SIG-M5 treated with dmso at 0.1 percent for 504 hours (cell line): ENCODE measurements at regions not wholly inside any gene's neighbourhood (a gene's known extent, or its start where the extent isn't known, plus 50 kb on each side); places are given as distances from the start of the nearest gene placed in this dataset.

ENCODE experiments used
- DNase-seq: peaks from one replicate; lab custom pipeline; 2025; ENCODE audit not compliant: unreplicated experiment; lab: John Stamatoyannopoulos, UW

- DNase-seq = no peak
Observed at GRCh38 chr12:118748478-118749380, 232.6 kb upstream of the SRRM4 start.

- DNase-seq = no peak
Observed at GRCh38 chr12:118749646-118750045, 231.7 kb upstream of the SRRM4 start.

DNA sequence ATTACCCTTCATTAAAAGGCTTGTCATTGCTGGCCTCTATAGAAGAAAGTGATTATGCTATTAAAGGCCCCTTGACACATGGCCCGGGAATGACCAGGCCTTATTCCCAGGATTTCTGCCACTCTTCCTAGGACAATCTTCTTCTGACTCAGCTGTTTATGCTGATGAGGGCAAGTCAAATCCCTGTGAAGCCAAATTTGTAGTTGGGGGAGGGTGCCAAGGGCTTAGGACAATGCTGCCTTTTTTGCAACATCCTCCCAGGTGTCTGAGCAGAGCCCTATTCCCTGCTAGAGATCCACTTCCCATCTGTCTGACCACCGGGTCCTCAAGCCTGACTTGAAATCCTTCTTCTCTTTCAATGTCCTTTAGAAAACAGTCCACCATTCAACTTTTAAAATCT is 230.7 kb upstream of the SRRM4 start:
- no peak for DNase-seq

- no peak for DNase-seq
Observed at GRCh38 chr12:118751355-118751754, 230.0 kb upstream of the SRRM4 start.

DNA sequence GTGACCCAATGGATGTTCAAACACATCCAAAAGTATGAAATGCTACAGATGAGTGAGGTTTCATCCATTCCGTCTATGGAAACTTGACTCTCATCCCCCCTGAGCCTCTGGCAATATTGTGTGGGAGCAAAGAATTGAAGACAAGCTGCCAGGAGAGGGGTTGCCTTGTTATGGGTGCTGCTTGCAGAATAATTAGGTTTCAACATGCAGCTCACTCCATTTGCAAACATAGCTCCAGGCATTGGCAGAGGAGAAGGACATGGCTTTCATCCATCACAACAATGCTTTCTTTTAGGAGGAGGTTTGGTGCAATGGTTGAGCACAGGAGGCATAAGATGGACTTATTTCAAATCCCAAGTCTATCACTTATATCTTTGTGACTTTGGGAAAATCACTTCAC is 220.7 kb upstream of the SRRM4 start:
- DNase-seq = no peak

- DNase-seq = no peak
Observed at GRCh38 chr12:118763234-118763633, 218.1 kb upstream of the SRRM4 start.

DNA sequence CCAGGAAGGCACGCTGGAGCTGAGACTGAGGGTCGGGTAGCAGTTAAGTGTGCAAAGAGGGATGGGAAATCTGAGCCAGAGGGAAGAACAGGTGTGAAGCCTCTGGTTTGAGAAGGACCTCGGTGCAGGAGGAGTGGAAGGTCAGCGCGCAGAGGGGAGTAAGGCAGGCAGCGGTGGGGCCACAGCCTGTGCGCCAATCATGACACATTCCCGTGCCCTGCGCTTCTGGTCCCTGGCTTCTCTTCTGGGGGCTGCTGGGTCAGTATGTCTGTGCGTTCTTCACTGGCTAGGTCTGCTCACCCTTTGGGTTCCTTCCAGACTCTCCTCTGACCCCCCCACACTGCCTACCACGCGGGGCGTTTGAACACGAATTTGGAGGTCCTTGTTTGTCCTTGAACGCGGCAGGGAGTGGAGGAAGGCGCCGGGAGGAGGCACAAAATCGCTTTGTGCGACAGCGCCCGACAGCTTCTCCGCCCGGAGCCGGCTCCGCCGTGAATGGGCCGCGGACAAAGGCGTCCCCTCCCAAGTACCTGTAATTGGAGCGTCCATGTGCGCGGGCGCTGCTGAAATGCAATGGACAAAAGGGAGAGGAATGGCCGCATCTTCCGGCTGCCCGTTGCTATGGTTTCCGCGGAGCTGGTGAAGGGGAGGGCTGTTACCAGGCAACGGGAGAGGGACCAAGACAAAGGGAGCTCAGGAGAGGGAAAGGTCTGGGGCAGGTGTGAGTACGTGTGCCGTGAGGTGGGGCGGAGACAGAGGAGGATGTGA is 207.2 kb upstream of the SRRM4 start:
- no peak for DNase-seq

DNA sequence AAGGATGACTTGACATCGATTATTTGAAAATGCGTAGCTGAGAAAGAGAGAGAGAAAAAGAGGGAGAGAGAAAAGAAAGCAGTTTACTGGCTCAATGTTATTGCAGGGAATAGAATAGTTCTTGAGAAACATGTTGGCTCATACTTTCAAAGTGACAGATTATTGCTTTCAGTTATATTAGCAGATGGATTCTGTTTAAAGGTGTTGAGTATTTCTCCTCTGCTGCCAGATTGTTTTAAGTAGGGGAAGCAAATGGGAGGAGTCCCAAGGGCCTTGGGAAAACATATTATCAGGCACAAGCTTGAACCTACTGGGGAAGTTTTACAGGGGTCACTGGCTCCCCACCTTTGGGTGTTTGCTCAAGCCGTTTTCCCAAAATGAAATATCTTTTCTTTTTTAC is 203.8 kb upstream of the SRRM4 start:
- no peak for DNase-seq

GRCh38 chr12:118778077-118778476 is 203.3 kb upstream of the SRRM4 start:
- no peak for DNase-seq

DNA sequence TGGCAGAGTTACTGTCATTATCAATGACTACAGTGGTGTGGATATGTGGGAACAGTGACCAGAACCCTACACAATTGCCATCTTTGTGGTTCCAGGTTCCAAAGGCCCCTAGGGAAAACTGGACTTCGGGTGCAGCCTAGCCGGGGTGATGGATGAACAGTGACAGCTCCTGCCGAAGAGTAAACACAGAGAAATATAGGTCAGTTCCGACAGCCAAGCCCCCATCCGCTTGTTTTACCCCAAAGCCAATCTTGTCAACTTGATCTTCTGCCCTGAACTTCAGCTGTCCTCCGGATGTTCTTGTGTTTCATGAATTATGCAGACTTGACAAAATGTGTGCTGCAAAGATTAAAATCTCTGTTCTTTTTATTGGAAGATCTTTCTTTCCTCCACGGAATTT is 200.4 kb upstream of the SRRM4 start:
- DNase-seq = no peak

GRCh38 chr12:118781692-118782091 is 199.6 kb upstream of the SRRM4 start:
- DNase-seq = no peak

- no peak for DNase-seq
Observed at GRCh38 chr12:118783703-118784102, 197.6 kb upstream of the SRRM4 start.

DNA sequence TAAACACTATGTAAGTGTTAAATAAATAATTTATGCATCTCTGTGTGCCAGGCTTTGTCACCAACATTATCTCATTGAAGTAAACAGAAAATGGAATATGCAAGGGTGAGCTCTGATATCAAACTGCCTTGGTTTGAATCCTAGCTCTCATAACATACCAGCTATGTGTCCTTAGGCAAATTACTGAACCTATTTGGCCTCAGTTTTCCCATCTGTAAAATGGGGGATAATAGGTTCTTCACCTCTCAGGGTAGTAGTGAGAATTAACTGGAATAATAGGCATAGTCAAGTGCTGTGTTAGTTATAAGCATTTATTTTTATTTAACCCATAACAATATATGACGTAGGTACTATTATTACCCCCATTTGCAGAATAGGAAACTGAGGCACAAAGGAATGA is 190.8 kb upstream of the SRRM4 start:
- DNase-seq = no peak

- DNase-seq = no peak
Observed at GRCh38 chr12:118813778-118814357, 167.5 kb upstream of the SRRM4 start.

GRCh38 chr12:118816296-118816695 is 165.0 kb upstream of the SRRM4 start:
- DNase-seq = no peak

- no peak for DNase-seq
Observed at GRCh38 chr12:118821386-118821925, 159.9 kb upstream of the SRRM4 start.

GRCh38 chr12:118822512-118822911 is 158.8 kb upstream of the SRRM4 start:
- DNase-seq = no peak

- no peak for DNase-seq
Observed at GRCh38 chr12:118827047-118827446, 154.3 kb upstream of the SRRM4 start.

GRCh38 chr12:118827606-118828005 is 153.7 kb upstream of the SRRM4 start:
- DNase-seq = no peak

- DNase-seq = no peak
Observed at GRCh38 chr12:118830296-118830695, 151.0 kb upstream of the SRRM4 start.

DNA sequence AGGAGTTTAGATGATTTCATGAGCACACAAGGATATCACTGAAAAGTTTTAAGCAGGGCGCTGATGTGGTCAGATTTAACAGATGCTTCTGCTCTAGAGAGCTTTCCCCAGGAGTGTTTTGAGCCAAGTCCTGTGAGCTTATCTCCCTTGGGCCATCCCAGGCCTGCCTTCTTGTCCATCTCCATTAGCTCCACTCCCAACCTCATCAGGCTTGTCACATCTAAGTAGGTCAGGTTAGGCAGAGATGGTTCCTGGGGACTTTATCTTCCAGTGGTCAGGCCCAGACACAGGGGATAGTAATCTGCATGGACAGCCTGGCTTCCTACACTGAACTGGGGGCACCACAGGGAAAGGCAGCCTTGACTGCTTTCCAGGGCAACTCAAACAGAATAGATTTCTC is 145.4 kb upstream of the SRRM4 start:
- DNase-seq = no peak

GRCh38 chr12:118840399-118840798 is 140.9 kb upstream of the SRRM4 start:
- DNase-seq = no peak
